Osteocyte (in vitro differentiated cells): ENCODE measurements at regions not wholly inside any gene's neighbourhood (a gene's known extent, or its start where the extent isn't known, plus 50 kb on each side); places are given as distances from the start of the nearest gene placed in this dataset.

Experiments
- DNase-seq: peaks from one replicate; pipeline ENCODE4 v3.0.0; 2021; ENCODE audit warnings: mixed read lengths; ENCODE audit not compliant: unreplicated experiment; ENCODE audit errors: extremely low spot score
- H3K27ac Mint-ChIP-seq: one replicate; pipeline ENCODE4 v1.8.0; 2021; ENCODE audit warnings: mild to moderate bottlenecking, mixed read lengths; ENCODE audit not compliant: unreplicated experiment
- H3K27me3 Mint-ChIP-seq: one replicate; pipeline ENCODE4 v1.8.0; 2021; ENCODE audit warnings: mixed read lengths; ENCODE audit not compliant: unreplicated experiment
- H3K36me3 Mint-ChIP-seq: one replicate; pipeline ENCODE4 v1.8.0; 2021; ENCODE audit warnings: mixed read lengths; ENCODE audit not compliant: unreplicated experiment
- H3K4me1 Mint-ChIP-seq: one replicate; pipeline ENCODE4 v1.8.0; 2021; ENCODE audit warnings: mixed read lengths; ENCODE audit not compliant: unreplicated experiment
- H3K4me3 Mint-ChIP-seq: one replicate; pipeline ENCODE4 v1.8.0; 2021; ENCODE audit warnings: mild to moderate bottlenecking, moderate library complexity, mixed read lengths; ENCODE audit not compliant: unreplicated experiment
- H3K9me3 Mint-ChIP-seq: one replicate; pipeline ENCODE4 v1.8.0; 2021; ENCODE audit warnings: mixed read lengths; ENCODE audit not compliant: unreplicated experiment
- CTCF ChIP-seq: fragments of 200-600 bp; sonication (generic); IDR thresholded peaks from 2 replicates; pipeline ENCODE4 v1.5.0; 2021; ENCODE audit warnings: antibody characterized with exemption, mild to moderate bottlenecking, moderate library complexity

DNA sequence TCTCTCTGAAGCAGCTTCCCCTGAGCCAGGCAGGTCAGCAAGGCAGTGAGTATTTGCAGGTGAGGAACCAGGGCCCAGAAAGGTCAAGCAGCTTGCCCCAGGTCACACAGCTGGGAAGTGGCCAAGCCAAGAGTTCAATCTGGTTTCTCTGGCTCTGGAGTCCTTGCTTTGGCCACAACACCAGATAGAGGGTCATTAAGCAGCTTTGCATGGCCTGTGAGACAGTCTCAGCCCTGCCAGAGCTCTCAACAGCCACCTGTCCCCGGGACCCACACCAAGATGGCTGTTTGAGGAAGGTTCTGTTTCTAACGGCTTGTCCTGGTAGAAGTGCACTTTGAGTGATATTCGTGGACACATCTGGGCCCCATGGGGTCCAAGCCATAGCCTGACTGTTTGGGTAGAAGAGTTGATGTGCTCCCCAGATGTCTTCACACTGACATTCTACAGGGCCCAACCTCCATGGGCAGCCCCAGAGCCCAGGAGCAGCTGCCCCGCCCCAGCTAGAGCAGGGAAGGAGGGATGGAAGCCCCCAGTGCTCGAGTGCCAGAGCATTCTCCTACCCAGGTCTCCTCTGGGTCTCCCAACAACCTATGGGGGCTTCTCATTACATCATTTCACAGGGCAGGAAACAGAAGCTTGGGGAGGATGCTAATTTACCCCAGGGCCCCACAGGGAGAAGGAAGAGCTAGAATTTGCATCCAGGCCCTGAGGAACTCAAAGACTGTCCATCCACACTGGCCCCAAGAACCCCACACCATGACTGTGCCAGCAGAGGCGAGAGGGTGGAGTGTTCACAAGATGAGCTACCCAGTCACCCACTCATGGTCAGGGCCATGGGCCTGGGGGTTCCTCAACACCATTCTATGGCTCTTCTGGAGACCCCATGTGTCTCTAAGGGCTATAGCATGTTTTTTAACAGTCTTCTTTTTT, 107.3 kb upstream of the CDH5 start:
- no peaks in the 10 kb centered on the region for H3K27me3 Mint-ChIP-seq
- peaks cover 36% of the 10 kb centered on the region for H3K4me1 Mint-ChIP-seq
- H3K9me3 Mint-ChIP-seq = peaks cover 4% of the 10 kb centered on the region
- no peak overlapping the region for H3K4me3 Mint-ChIP-seq
- TF ChIP-seq CTCF = no peak
- DNase-seq = peak; percentile 68
- no peaks in the 10 kb centered on the region for H3K36me3 Mint-ChIP-seq
- no peak overlapping the region for H3K27ac Mint-ChIP-seq

- no peak for TF ChIP-seq CTCF
- Mint-ChIP-seq H3K36me3 (no peaks in the 10 kb centered on the region), H3K4me3 (no peak overlapping the region), H3K27ac (no peak overlapping the region), H3K4me1 (peaks cover 27% of the 10 kb centered on the region), H3K27me3 (no peaks in the 10 kb centered on the region), H3K9me3 (peaks cover 4% of the 10 kb centered on the region)
- DNase-seq = no peak
Observed at GRCh38 chr16:66256919-66257318, 109.6 kb upstream of the CDH5 start.

- no peak for DNase-seq
- no peak overlapping the region for H3K27ac Mint-ChIP-seq
- TF ChIP-seq CTCF = no peak
- H3K27me3 Mint-ChIP-seq = no peaks in the 10 kb centered on the region
- H3K4me3 Mint-ChIP-seq = no peak overlapping the region
- H3K9me3 Mint-ChIP-seq = peaks cover 4% of the 10 kb centered on the region
- peaks cover 31% of the 10 kb centered on the region for H3K4me1 Mint-ChIP-seq
- H3K36me3 Mint-ChIP-seq = no peaks in the 10 kb centered on the region
Observed at GRCh38 chr16:66255647-66256046, 110.8 kb upstream of the CDH5 start.

DNA sequence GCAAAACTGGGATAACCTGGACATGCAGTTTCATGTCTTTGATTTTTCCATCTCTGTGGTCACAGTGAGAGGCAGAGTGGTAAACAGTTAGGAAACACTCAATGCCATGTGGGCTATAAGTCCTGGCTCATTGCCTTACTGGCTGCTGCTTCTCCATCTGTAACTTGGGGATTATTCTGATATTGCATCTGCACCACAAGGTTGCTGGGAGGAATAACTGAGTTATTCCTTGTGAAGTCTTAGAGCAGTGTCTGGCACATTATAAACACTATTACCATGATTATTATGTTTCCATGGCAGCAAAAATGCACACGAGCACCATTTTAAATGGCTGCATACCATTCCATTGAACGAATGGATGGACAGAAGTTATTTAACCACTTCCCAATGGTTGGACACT, 111.7 kb upstream of the CDH5 start:
- Mint-ChIP-seq H3K27ac (no peak overlapping the region), H3K36me3 (no peaks in the 10 kb centered on the region), H3K27me3 (no peaks in the 10 kb centered on the region), H3K4me1 (peaks cover 35% of the 10 kb centered on the region), H3K9me3 (peaks cover 4% of the 10 kb centered on the region), H3K4me3 (no peak overlapping the region)
- no peak for TF ChIP-seq CTCF
- no peak for DNase-seq

DNA sequence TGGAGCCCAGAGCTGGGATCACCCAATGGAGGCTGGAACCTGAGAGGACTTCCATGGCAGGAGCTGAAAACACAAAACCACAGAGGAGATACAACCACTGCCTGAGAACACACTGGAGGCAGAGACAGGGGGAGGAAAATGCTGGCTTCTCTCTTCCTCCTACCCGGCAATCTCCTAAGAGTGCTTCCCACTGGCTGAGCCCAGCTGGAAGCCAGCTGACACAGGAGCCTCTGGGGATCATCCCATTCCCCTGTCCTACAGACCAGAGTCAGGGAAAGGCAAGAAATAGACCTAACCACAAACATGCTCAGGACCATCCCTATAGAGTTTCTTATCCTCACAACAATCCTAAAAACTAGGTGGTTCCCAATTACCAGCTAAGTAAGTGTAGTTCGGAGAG, 112.4 kb upstream of the CDH5 start:
- peaks cover 4% of the 10 kb centered on the region for H3K9me3 Mint-ChIP-seq

More for the DNA sequence above, 112.4 kb upstream of the CDH5 start:
- TF ChIP-seq CTCF = no peak
- no peak overlapping the region for H3K27ac Mint-ChIP-seq
- DNase-seq = no peak
- H3K36me3 Mint-ChIP-seq = no peaks in the 10 kb centered on the region
- H3K4me3 Mint-ChIP-seq = no peak overlapping the region
- peaks cover 38% of the 10 kb centered on the region for H3K4me1 Mint-ChIP-seq
- no peaks in the 10 kb centered on the region for H3K27me3 Mint-ChIP-seq
